HG02970 (cell line): ENCODE measurements at regions not wholly inside any gene's neighbourhood (a gene's known extent, or its start where the extent isn't known, plus 50 kb on each side); places are given as distances from the start of the nearest gene placed in this dataset.

Experiments
- ATAC-seq: cut with Tn5 transposase; IDR thresholded peaks from one replicate; pipeline ENCODE4 v1.9.1; 2021; ENCODE audit warnings: mild to moderate bottlenecking, moderate library complexity, moderate number of reproducible peaks; ENCODE audit not compliant: unreplicated experiment, low FRiP score

GRCh38 chr17:69715656-69716055, 301.2 kb downstream of the MAP2K6 start:
- no peak for ATAC-seq

DNA sequence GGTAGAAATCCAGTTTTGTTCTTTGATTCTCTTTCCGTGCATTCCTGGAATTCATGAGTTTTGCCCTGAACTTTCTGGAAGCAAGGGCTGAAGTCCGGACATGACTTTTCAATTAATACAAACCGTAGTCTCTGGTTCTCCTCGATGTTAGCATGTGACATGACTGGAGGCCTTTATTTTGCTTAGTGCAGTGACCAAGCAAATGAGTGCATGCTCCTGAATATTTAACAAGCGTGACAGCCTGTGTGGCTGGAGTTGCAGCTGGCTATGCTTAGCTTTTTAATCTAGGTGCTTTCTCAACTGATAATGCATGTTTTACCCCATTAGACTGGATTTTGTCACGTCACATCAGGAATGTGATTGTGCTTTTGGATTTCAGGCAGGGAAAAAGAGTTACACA, 302.1 kb downstream of the MAP2K6 start:
- no peak for ATAC-seq

- no peak for ATAC-seq
These were observed 302.7 kb downstream of the MAP2K6 start for GRCh38 chr17:69717214-69717613.

DNA sequence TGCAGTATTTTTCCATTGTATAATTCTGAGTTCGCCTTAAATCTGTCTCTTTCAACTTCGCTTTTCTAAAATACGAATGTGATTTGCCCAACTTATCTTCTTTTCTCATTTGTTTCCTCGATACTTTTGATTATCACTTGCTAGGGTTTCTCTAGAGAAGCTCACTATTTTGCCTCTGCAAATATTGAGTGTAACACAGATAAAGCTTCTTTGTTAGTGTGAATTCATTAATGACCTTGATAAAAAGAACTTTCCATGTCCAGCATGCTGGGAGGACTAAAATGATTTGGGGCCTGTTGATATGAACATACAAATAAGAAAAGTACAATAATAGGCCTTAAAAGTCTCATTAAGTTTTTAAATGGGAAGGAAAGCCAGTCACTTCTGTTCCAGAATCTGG, 303.3 kb downstream of the MAP2K6 start:
- no peak for ATAC-seq

GRCh38 chr17:69719474-69720048, 305.1 kb downstream of the MAP2K6 start:
- ATAC-seq = no peak

DNA sequence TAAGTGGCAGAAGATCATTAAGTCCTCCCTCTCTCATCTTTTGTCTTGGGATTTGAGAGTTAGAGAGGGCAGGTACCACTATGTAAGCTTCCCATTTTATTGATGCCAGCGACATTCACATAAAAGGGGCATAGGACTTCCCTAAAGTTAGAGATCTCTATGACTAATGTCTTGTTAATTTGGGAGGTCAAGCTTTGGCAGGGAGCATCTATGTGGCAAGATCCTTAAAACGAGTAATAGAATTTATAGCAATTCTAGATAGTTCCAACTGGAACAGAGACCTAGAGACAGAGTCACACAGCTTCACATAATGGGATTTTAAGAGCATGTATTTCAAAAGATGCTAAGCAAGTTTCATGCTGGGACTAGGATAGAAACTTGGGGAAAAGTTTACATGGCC, 308.0 kb downstream of the MAP2K6 start:
- ATAC-seq = no peak

- ATAC-seq = no peak
These were observed 308.8 kb downstream of the MAP2K6 start for GRCh38 chr17:69723316-69723715.

GRCh38 chr17:69723741-69724140, 309.2 kb downstream of the MAP2K6 start:
- ATAC-seq = no peak

GRCh38 chr17:69724238-69724637, 309.7 kb downstream of the MAP2K6 start:
- ATAC-seq = no peak

GRCh38 chr17:69725146-69725545, 310.6 kb downstream of the MAP2K6 start:
- no peak for ATAC-seq

GRCh38 chr17:69728816-69729215, 314.3 kb downstream of the MAP2K6 start:
- no peak for ATAC-seq

GRCh38 chr17:69729944-69730343, 315.4 kb downstream of the MAP2K6 start:
- no peak for ATAC-seq

DNA sequence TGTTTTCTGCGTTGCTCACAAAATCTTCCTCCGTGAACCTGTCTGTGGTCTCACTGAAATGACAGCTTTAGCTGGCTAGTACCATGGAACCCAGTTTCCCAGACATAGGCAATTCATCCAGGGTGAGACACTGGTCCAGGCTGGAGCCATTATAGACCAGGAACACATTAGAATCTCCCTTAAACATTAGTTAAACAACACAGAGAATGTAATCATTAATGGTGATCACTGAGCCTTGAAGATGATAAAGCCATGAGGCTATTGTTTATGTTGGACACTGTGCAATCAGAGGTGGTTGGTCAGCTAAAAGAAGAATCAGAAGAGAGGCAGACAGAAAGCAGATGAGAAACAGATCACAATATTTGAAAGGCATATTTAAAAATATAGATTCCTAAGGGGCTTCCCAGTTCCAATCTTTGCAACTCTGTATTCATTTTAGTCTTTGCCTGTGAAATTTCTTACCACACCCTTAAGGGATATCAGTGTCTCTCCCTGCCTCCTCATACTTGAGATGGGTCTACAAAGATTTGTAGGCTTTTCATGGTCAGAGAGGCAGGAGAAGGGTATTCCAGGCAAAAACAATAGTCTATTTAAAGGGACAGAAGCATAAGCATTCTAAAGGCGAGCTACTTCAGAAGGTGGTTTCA, 317.9 kb downstream of the MAP2K6 start:
- ATAC-seq = no peak

GRCh38 chr17:69733171-69734012, 318.9 kb downstream of the MAP2K6 start:
- ATAC-seq = no peak

DNA sequence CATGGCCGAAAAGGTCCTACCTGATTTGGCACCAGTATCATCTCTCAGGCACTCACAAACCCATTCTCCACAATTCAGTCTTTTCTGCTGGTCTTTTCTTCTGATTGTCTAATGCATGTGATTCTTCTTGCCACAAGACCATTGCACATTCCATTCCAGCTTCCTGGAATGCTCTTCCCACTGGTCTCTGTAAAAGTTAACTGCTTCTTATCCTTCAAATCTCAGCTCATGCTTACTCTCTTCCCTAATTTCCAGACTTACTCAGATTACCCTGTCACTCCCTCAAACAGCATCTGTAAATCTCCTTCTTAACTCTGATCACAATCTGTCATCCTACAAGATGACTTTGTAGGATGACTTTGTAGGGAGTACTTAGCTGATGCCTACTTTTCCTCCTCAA, 320.2 kb downstream of the MAP2K6 start:
- ATAC-seq = no peak

- no peak for ATAC-seq
These were observed 320.8 kb downstream of the MAP2K6 start for GRCh38 chr17:69735285-69735684.

- ATAC-seq = no peak
These were observed 328.6 kb downstream of the MAP2K6 start for GRCh38 chr17:69743091-69743490.

DNA sequence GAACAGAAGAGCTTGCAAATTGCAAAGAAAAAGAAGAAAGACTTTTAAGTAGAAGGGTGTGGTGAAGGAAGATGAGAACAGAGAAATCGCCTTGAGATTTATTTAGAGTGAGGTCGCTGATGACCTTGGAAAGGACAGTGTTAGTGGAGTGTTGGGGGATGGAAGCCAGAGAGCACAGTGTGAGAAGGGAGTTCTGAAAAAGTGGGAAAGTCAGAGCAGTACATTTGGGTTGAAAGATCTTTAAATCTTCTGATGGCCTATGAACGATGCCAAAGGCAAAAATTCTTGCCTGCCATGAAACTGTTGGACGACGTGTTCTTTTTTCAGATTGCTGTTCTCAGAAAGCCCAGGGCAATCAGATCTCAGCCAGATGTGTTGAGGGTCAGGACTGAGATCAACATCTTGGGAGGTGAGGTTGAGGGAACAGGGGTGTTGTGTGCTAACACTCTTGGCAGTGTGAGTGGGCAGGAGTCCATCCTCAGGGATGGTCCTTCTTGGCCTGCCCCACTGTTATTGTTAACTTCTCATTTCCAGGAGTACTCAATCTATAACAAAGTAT, 330.1 kb downstream of the MAP2K6 start:
- ATAC-seq = no peak

- no peak for ATAC-seq
These were observed 325.1 kb upstream of the KCNJ16 start for GRCh38 chr17:69749911-69750310.

DNA sequence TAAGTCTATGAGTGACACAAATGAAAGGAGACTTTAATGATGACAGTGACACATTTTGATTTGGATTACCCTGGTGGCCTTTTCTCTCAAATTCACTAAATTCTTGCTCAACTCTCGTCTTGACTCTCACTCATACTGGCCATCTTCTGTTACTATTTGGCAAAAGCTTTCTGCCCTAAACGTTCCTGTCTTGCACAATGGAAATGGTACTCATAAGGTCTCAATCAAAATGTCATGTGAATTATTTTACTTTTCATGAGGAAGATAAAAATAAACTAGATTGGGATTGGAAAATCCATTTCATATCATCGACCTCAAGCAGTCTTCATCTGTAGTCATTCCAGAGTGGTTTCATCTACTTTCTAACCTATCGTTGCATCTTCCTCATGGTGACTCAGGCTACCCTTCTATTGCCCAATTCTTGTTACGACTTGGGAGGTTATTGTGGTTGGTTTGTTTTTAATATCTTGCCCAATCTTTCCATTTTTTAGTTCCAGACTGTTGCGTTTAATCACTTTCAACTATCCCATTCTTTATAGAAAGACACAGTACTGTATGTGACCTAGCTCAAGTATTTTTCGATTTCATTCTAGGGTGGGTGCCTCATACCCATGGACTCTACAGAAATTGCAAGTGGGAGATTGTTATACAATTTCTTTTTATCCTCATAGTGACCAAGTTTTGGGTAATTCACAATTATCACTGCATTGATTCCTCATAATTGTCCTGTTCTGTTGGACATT, 317.2 kb upstream of the KCNJ16 start:
- no peak for ATAC-seq

DNA sequence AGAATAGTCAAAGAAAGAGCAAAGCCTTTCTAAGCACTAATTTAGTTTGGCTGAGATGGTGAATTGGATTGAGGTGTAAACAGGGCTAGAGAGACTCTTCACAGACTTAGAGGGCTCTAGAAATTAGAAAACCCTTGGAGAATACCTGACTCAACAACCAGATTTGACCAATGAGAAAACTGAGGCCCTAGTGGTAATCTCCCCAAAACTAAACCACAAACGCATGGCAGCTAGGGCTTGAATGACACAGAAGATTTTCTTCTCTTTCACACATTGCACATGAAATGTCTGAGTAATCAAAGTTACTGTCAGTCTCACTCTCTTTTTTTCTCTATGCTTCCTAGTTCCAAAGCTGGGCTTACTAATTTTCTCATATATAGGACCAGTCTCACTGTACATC, 314.5 kb upstream of the KCNJ16 start:
- no peak for ATAC-seq
